Superior temporal gyrus (tissue), 1 donor: ENCODE measurements at regions not wholly inside any gene's neighbourhood (a gene's known extent, or its start where the extent isn't known, plus 50 kb on each side); places are given as distances from the start of the nearest gene placed in this dataset.
"Not testable (repeated sequence)": the region's sequence is repeated elsewhere in the genome, so short reads cannot be mapped to it uniquely, and the experiment has no call there.

ENCODE experiments used
- DNase-seq: peaks from one replicate; pipeline ENCODE4 v3.0.0-alpha.2; 2016; ENCODE audit errors: extremely low spot score

GRCh38 chr7:55743454-55743717 is 119.2 kb downstream of the SEPTIN14 start:
- DNase-seq, result not testable (repeated sequence)

GRCh38 chr7:55742651-55743453 is 119.7 kb downstream of the SEPTIN14 start:
- DNase-seq, result not testable (repeated sequence)

- not testable (repeated sequence) for DNase-seq
Measured at GRCh38 chr7:55741721-55742631, 120.6 kb downstream of the SEPTIN14 start.

GRCh38 chr7:55740633-55741250 is 121.8 kb downstream of the SEPTIN14 start:
- not testable (repeated sequence) for DNase-seq

GRCh38 chr7:55740053-55740452 is 122.5 kb downstream of the SEPTIN14 start:
- not testable (repeated sequence) for DNase-seq

GRCh38 chr7:55736641-55737221 is 125.8 kb downstream of the SEPTIN14 start:
- not testable (repeated sequence) for DNase-seq

- no peak for DNase-seq
Measured at GRCh38 chr7:55733241-55734140, 129.1 kb downstream of the SEPTIN14 start.

- DNase-seq, result no peak
Measured at GRCh38 chr7:55731931-55732330, 130.6 kb downstream of the SEPTIN14 start.

GRCh38 chr7:55730197-55730596 is 132.4 kb downstream of the SEPTIN14 start:
- DNase-seq, result no peak

GRCh38 chr7:55723621-55723941 is 139.0 kb downstream of the SEPTIN14 start:
- DNase-seq, result no peak

GRCh38 chr7:55722874-55723620 is 139.5 kb downstream of the SEPTIN14 start:
- DNase-seq, result not testable (repeated sequence)

GRCh38 chr7:55721004-55721403 is 141.5 kb downstream of the SEPTIN14 start:
- DNase-seq, result not testable (repeated sequence)

GRCh38 chr7:55715247-55715867 is 143.1 kb upstream of the VOPP1 start:
- DNase-seq, result not testable (repeated sequence)

- not testable (repeated sequence) for DNase-seq
Measured at GRCh38 chr7:55714370-55714769, 142.1 kb upstream of the VOPP1 start.

- DNase-seq, result not testable (repeated sequence)
Measured at GRCh38 chr7:55710312-55710711, 138.0 kb upstream of the VOPP1 start.

GRCh38 chr7:55708028-55708427 is 135.7 kb upstream of the VOPP1 start:
- not testable (repeated sequence) for DNase-seq

- not testable (repeated sequence) for DNase-seq
Measured at GRCh38 chr7:55707410-55707809, 135.1 kb upstream of the VOPP1 start.

- not testable (repeated sequence) for DNase-seq
Measured at GRCh38 chr7:55706451-55707195, 134.3 kb upstream of the VOPP1 start.
